Stimulated activated CD4-positive, alpha-beta T cell treated with anti-CD3 and anti-CD28 coated beads, Interleukin-4, amount 100 ng/mL, for 48 hours (primary cell): ENCODE measurements at regions not wholly inside any gene's neighbourhood (a gene's known extent, or its start where the extent isn't known, plus 50 kb on each side); places are given as distances from the start of the nearest gene placed in this dataset.

Experiments
- DNase-seq, 2 donors: peaks; one replicate each; pipeline ENCODE4 v3.0.0-alpha.2; 2020; ENCODE audit warnings: low read depth in 2 of 2

DNA sequence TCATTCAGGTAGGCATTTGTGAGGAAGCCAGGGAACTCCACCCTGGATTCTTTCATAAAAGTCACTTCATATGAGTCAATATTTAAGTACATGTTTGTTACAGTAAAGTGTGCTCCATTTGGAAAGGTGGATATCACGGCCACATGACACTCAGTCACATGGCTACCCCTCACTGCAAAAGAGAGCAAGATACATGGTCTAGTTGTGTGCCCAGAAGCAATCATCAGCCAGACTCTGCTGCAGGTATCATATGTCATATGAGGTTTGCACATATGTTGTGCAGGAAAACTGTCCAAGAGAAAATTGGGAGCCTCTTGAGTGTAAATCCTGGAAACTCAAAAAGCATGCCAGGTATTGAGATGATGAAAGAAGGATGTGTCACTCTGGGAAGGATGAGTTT is 55.0 kb upstream of the NMNAT3 start:
- DNase-seq: no peak

DNA sequence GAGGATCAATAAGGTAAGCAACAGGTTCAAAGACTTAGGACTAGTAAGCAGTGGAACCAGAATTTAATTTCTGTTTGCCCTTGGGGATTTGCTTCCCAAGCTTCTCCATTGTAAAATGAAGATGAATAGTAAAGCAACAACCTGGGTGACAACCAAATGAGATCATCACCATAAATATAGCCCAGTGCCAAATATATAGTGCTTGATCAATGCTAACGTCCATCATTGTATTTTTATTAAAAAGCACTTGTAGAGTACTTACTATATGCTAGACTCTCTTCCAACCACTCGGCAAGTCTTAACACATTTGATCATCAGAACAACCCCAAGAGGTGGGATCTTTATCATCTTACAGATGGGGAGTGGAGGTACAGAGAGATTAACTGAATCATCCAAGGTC is 51.5 kb upstream of the NMNAT3 start:
- DNase-seq: no peak

DNA sequence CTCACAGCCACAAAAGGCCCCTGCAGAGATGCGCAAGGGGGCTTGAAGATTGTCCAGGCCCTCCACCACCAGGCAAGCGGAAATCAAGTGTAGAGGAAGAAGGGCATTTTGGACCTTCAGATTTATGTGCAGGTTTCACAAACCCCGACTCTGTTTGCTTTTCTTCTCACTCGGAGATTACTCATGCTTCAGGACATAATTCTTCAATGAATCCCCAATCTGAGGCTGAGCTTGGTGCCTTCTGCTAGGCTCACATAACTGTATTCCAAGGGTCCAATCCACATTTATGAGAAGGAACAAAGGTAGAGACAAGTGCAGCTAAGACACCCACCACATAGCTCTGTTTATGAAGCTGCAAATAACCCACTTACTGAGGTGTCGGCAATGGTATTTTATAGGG is 50.6 kb upstream of the NMNAT3 start:
- DNase-seq: no peak
